ENCODE measurements at regions not wholly inside any gene's neighbourhood (a gene's known extent, or its start where the extent isn't known, plus 50 kb on each side); places are given as distances from the start of the nearest gene placed in this dataset.

GRCh38 chr13:90919153-90919552, 428.3 kb upstream of the MIR17HG start:
- TF ChIP-seq FOXP2 (optimal IDR thresholded peaks at IDR 0.05; ENCODE audit: control extremely low read depth, extremely low read length, insufficient read depth) (no peak), EZH2 (IDR thresholded peaks at IDR 0.05) (no peak)
